ENCODE measurements at regions not wholly inside any gene's neighbourhood (a gene's known extent, or its start where the extent isn't known, plus 50 kb on each side); places are given as distances from the start of the nearest gene placed in this dataset.

- POLR2A ChIA-PET = no interaction called here
- intact Hi-C loops (cut with micrococcal nuclease; ENCODE audit: unreplicated experiment) = no loop called here
- no peak for TF ChIP-seq FOS (IDR thresholded peaks at IDR 0.05; ENCODE audit: borderline replicate concordance, extremely low read depth, insufficient read length)
- no peak for TF ChIP-seq BACH1 (IDR thresholded peaks at IDR 0.05; ENCODE audit: borderline replicate concordance)
- TF ChIP-seq, protein P1, sequence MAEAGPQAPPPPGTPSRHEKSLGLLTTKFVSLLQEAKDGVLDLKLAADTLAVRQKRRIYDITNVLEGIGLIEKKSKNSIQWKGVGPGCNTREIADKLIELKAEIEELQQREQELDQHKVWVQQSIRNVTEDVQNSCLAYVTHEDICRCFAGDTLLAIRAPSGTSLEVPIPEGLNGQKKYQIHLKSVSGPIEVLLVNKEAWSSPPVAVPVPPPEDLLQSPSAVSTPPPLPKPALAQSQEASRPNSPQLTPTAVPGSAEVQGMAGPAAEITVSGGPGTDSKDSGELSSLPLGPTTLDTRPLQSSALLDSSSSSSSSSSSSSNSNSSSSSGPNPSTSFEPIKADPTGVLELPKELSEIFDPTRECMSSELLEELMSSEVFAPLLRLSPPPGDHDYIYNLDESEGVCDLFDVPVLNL (IDR thresholded peaks at IDR 0.05; ENCODE audit: low read depth, low read length) = no peak
- TF ChIP-seq, protein P2, sequence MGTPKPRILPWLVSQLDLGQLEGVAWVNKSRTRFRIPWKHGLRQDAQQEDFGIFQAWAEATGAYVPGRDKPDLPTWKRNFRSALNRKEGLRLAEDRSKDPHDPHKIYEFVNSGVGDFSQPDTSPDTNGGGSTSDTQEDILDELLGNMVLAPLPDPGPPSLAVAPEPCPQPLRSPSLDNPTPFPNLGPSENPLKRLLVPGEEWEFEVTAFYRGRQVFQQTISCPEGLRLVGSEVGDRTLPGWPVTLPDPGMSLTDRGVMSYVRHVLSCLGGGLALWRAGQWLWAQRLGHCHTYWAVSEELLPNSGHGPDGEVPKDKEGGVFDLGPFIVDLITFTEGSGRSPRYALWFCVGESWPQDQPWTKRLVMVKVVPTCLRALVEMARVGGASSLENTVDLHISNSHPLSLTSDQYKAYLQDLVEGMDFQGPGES (IDR thresholded peaks at IDR 0.05) = no peak
- TF ChIP-seq MEF2B (IDR thresholded peaks at IDR 0.05; ENCODE audit: partially characterized antibody, poor library complexity, severe bottlenecking) = no peak
- no peak for TF ChIP-seq ZNF274 (IDR thresholded peaks at IDR 0.05; ENCODE audit: insufficient read depth, insufficient read length)
- TF ChIP-seq STAT1 (conservative IDR thresholded peaks at IDR 0.05) = no peak
- TF ChIP-seq CREM (IDR thresholded peaks at IDR 0.05; ENCODE audit: low read depth) = no peak
- TF ChIP-seq GABPA (IDR thresholded peaks at IDR 0.05; ENCODE audit: low read depth) = no peak
- no peak for TF ChIP-seq GATAD2B (conservative IDR thresholded peaks at IDR 0.05; ENCODE audit: low read depth)
- TF ChIP-seq, protein P3, sequence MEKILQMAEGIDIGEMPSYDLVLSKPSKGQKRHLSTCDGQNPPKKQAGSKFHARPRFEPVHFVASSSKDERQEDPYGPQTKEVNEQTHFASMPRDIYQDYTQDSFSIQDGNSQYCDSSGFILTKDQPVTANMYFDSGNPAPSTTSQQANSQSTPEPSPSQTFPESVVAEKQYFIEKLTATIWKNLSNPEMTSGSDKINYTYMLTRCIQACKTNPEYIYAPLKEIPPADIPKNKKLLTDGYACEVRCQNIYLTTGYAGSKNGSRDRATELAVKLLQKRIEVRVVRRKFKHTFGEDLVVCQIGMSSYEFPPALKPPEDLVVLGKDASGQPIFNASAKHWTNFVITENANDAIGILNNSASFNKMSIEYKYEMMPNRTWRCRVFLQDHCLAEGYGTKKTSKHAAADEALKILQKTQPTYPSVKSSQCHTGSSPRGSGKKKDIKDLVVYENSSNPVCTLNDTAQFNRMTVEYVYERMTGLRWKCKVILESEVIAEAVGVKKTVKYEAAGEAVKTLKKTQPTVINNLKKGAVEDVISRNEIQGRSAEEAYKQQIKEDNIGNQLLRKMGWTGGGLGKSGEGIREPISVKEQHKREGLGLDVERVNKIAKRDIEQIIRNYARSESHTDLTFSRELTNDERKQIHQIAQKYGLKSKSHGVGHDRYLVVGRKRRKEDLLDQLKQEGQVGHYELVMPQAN (conservative IDR thresholded peaks at IDR 0.05) = no peak
- no peak for TF ChIP-seq IKZF1 (conservative IDR thresholded peaks at IDR 0.05)
- TF ChIP-seq, protein P4, sequence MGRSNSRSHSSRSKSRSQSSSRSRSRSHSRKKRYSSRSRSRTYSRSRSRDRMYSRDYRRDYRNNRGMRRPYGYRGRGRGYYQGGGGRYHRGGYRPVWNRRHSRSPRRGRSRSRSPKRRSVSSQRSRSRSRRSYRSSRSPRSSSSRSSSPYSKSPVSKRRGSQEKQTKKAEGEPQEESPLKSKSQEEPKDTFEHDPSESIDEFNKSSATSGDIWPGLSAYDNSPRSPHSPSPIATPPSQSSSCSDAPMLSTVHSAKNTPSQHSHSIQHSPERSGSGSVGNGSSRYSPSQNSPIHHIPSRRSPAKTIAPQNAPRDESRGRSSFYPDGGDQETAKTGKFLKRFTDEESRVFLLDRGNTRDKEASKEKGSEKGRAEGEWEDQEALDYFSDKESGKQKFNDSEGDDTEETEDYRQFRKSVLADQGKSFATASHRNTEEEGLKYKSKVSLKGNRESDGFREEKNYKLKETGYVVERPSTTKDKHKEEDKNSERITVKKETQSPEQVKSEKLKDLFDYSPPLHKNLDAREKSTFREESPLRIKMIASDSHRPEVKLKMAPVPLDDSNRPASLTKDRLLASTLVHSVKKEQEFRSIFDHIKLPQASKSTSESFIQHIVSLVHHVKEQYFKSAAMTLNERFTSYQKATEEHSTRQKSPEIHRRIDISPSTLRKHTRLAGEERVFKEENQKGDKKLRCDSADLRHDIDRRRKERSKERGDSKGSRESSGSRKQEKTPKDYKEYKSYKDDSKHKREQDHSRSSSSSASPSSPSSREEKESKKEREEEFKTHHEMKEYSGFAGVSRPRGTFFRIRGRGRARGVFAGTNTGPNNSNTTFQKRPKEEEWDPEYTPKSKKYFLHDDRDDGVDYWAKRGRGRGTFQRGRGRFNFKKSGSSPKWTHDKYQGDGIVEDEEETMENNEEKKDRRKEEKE (IDR thresholded peaks at IDR 0.05) = no peak
- no peak for TF ChIP-seq ZZZ3 (IDR thresholded peaks at IDR 0.05; ENCODE audit: control insufficient read depth, insufficient read length, low read depth)
- no peak for TF ChIP-seq MAX (IDR thresholded peaks at IDR 0.05; ENCODE audit: low read depth, low read length)
Observed at GRCh38 chr1:243962541-243962940, 88.5 kb upstream of the ZBTB18 start.

More at GRCh38 chr1:243962541-243962940, 88.5 kb upstream of the ZBTB18 start:
- Histone ChIP-seq H3K9ac (ENCODE audit: control insufficient read depth, insufficient read depth, low read length) (no peak overlapping the region), H3K4me3 (no peak overlapping the region), H4K20me1 (ENCODE audit: control insufficient read depth, insufficient read depth) (no peaks in the 10 kb centered on the region), H3K4me2 (ENCODE audit: control insufficient read depth, insufficient read depth) (no peak overlapping the region), H3K27me3 (replicated peaks in 1 of 2; ENCODE audit: control insufficient read depth in 2 of 2, insufficient read depth in 2 of 2, low read length in 1 of 2) (no peaks in the 10 kb centered on the region), H3K79me2 (ENCODE audit: control insufficient read depth, insufficient read depth, low read length) (no peaks in the 10 kb centered on the region), H3K27ac (ENCODE audit: control insufficient read depth, insufficient read depth) (no peak overlapping the region), H3K36me3 (ENCODE audit: control insufficient read depth in 2 of 2, insufficient read depth in 2 of 2, low read length in 1 of 2) (no peaks in the 10 kb centered on the region), H2AFZ (ENCODE audit: control insufficient read depth, low read depth, low read length) (no peak overlapping the region), H3K9me3 (replicated peaks; ENCODE audit: control insufficient read depth, insufficient read depth, low read length) (no peaks in the 10 kb centered on the region), H3K4me1 (ENCODE audit: control insufficient read depth, insufficient read depth, low read length) (no peaks in the 10 kb centered on the region)
- in situ Hi-C loops (cut with MboI) = no loop called here
- no TSS peak for BruUV-seq (replicated peaks)
- ChIA-PET CTCF (interaction anchor here (0.7 to 1.0 kb wide), 2 partner anchors 31 to 487 kb away, joined by 3 read pairs; no protein-coding TSS in a partner anchor), RAD21 (ENCODE audit: unreplicated experiment) (no interaction called here), SMC1A (ENCODE audit: uncharacterized antibody, unreplicated experiment) (no interaction called here)
- no peak for FAIRE-seq
- 0% methylated on average over 3 of the region's 3 CpGs for WGBS (ENCODE audit: insufficient coverage, insufficient replicate concordance, low lambda C conversion rate, missing lambda C conversion rate)
- no peak for DNase-seq (ENCODE audit: low read depth, low spot score)
- no peak for ATAC-seq
